ENCODE measurements at regions not wholly inside any gene's neighbourhood (a gene's known extent, or its start where the extent isn't known, plus 50 kb on each side); places are given as distances from the start of the nearest gene placed in this dataset.
A peak's percentile ranks its signal among the peaks of the same experiment; 100 is the strongest.

DNA sequence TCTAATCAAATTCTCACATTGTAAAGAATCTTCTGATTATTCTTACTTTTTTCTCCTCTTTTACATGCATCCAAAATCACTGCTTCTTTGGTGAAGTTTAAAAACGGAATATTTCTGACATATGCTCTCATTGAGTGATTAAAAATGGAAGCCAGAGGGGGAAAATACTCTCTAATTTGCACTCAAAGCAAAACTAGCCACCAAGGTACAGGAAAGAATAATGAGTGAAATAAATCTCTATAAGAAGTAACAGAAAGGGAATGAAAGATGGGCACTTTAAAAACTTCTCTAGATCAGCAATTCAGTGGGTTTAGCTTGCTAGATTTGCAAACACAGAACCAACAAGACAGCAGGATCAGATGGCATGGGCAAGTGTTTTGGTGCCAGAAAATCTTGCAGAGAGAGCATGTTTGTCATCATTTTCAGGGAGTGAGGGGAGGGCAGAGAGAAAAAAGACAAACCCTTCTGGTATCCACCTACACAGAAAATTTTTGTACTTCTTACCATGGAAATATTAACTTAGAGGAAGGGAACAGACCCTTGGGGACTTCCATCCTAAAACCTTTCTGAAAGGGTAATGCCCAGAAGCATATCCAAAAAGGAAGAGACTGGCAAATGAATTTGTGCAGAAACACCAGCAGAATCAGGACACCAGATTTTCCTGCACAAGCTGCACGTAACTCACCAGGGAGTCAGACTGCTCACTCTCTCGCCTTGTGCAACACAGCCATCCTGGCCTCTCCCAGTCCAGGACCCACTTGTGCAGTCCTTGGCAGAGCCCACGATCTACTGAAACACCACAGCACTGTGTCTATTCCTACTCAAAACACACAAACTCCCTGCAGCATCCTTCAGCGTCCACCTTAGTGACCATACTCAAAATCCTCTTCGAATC, 270.2 kb upstream of the PRDM1 start:
- no peak for DNase-seq (ENCODE audit: low spot score)

DNA sequence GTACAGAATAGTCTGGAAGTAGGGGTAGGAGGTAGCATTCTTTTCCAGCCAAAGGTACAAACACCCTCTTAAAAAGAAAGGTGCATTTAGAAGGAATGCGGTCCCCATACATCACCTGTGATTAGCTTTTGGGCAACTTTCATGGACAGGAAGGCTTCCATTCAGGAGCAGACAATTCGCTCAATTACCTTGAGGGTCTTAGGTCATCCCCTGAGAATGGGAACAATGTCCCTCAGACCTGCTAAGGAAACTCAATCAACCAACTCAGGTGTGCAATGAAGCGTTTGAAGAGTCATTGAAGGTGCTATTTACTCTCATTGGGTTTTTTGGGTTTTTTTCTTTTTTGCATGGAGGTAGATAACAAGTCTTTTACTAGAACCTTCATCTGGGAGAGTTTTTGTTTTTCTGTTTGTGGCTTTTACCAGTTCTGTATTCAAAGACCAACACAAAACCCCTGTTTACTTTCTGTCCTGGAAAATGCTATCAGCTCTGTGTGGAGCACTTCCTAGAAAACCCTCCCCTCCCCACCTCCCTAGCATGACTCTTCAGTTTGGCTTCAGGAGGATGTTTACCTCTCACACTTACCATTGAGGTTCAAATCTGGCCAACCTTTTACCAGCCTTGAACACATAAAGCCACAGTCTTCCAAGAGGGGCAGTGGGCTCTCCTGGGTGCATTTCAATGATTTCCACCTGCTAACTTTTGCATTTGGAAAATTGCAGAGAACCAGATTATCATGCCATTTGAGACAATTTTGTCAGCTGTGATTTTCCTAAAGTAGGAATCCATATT, 271.2 kb upstream of the PRDM1 start:
- no peak for DNase-seq (ENCODE audit: low spot score)

- no peak for DNase-seq (ENCODE audit: low spot score)
Observed at GRCh38 chr6:105810922-105811482, 275.1 kb upstream of the PRDM1 start.

GRCh38 chr6:105810105-105810921, 275.8 kb upstream of the PRDM1 start:
- no peak for DNase-seq (ENCODE audit: low spot score)

- DNase-seq (ENCODE audit: low spot score) = no peak
Observed at GRCh38 chr6:105808571-105808970, 277.6 kb upstream of the PRDM1 start.

- no peak for DNase-seq (ENCODE audit: low spot score)
Observed at GRCh38 chr6:105807905-105808304, 278.2 kb upstream of the PRDM1 start.

DNA sequence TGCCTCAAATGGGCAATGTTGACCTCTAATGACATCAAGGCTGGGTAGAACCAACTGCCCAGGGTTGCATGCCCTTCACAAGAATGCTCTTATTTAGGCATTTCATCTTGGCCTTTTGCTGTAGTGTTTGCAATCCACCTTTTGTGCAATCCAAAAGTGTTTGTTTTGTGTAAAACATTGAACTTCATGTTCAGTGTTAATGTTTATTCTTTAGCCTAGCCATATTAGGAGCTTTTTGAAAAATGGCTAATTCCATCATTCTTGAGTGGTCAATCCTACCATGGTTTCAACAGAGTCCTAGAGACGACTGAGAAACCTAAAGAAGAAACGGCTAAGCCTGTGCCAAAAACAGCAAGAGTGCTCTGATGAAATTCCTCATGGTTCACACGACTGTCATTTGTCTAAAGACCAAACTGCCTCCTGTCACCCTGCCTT, 279.6 kb upstream of the PRDM1 start:
- no peak for DNase-seq (ENCODE audit: low spot score)

DNA sequence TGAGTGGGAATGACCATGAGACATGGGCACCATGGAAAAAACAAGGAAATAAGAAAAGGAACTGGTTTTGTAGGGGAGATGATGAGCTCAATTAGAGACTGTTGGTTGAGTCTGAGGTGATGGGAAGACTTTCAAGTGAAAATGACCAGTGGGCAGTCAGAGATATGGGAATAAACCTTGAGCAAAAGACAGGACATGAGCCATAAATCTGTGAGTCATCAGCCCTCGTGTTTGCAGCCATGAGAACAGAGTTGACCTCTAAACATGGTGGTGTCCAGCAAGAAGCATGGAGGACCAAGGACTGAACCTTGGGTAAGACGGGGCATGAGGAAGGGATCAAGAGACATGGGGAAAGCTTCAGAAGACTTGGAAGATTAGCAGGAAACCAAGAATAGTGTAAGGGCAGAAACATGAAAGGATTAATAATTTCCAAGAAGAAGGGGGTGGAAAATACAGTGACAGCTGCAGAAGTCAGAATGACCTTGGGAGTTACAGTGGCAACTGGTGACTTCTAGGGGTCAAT, 280.6 kb upstream of the PRDM1 start:
- no peak for DNase-seq (ENCODE audit: low spot score)

DNA sequence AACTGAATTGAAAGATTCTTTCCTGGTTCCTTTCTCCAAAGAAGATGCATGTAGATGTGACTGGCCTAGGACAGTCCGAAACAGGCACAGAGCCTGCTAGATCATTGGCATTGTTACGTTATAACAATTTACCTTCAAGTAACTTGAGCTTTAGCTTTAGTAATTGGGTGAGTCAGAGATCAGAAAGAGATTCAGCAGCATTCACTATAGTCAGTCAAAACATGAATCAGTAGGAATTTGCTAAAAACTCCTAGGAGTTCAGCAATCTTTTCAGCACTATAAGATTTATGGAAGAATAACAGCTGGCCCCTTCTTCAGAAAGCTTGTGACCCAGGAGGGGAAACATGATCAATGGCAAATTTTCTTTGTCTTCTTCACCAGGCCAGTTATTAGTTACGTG, 281.7 kb upstream of the PRDM1 start:
- no peak for DNase-seq (ENCODE audit: low spot score)

DNA sequence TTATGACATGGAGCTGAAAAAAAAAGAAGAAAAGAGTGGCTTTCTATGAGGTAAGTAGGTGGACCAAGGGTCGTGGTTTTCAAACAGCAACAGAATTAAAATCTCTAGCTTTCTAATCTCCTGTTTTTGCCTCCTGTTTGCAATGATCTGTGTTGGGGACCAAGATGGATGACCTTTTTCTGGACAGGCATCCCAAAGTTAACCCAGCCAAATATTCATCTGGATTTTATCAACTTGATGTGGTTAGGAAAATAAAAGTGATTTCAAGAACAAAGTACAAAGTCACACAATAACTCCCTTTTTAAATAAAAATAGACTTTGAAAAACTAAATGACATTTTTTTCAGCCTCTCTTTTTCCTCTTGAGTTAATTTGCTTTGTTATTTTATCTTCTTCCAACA, 282.1 kb upstream of the PRDM1 start:
- DNase-seq (ENCODE audit: low spot score) = no peak

DNA sequence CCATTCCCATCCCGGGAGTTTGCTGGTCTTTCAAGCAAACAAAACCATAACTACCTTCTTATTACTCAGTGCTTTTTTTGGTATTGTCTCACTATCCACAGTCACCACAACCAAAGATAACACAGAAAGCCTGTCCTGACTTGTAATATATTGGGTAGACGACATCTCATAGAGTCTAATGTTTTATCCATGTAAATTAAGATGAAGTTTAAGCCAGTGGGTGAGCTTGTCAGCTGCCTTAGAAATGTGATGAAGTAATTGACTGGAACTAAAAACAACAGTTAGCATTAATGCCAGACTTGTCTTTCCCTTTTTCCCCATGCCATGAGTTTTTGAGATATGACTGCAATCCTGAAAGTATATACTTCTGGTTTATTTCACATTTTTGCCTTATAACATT, 282.7 kb upstream of the PRDM1 start:
- no peak for DNase-seq (ENCODE audit: low spot score)

DNA sequence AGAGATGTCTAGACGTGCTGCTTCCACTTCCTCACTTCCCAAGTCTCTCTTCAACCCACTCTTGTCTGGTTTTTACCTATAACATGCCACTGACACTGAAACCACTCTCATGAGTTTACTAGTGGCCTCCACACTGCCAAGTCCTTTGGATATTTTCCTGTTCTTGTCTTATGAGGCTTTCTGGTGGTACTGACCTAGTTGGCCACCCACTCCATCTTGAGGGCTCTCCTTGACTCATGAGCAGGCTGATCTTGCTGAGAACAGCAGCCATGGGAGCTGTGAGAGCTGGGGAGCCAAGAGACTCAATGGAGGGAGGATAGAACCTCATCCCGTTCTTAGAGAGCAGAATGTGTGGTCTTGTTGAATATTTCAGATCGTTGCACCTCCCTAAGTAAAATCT, 283.4 kb upstream of the PRDM1 start:
- no peak for DNase-seq (ENCODE audit: low spot score)

DNA sequence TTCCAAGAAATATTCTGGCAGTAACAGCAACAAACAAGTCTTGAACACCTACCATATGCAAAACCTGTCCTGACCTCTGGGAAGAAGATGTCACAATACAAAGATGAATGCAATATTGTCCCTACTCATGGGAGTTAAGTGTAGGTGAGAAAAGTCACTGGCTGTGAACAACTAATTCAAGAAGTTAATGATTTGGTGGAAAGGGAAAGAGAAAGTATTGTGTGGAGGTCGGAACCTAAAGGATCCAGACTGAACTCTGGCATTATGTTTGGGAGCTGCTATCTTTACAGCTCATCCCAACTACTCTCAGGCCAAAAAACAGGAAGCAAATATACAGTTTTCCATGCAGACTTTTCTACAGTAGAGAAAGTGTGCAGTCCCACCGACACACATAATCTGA, 285.3 kb upstream of the PRDM1 start:
- DNase-seq (ENCODE audit: low spot score) = no peak

- DNase-seq (ENCODE audit: low spot score) = no peak
Observed at GRCh38 chr6:105800398-105800797, 285.7 kb upstream of the PRDM1 start.

DNA sequence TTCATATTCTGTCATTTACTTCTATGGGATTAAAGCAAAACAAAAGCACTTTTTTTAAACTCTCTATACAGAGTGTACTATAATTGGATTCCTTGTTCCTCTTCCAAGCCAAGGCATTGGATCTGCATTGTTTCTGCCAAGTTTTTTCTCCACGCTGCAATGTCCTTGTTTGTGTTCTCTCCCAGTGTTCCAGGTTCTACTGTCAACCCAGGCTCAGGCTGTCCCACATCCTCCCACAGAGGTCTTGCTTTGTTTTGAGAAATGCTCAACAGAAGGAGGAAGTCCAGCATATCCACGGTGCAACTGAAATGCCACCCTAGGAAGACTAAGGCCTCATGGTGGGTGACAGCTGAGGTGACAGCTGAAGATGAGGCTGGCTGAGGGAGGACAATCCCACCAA, 287.1 kb upstream of the PRDM1 start:
- DNase-seq (ENCODE audit: low spot score) = no peak

- DNase-seq (ENCODE audit: low spot score) = no peak
Observed at GRCh38 chr6:105797983-105798453, 288.1 kb upstream of the PRDM1 start.

GRCh38 chr6:105797286-105797979, 288.7 kb upstream of the PRDM1 start:
- DNase-seq (ENCODE audit: low spot score) = no peak

DNA sequence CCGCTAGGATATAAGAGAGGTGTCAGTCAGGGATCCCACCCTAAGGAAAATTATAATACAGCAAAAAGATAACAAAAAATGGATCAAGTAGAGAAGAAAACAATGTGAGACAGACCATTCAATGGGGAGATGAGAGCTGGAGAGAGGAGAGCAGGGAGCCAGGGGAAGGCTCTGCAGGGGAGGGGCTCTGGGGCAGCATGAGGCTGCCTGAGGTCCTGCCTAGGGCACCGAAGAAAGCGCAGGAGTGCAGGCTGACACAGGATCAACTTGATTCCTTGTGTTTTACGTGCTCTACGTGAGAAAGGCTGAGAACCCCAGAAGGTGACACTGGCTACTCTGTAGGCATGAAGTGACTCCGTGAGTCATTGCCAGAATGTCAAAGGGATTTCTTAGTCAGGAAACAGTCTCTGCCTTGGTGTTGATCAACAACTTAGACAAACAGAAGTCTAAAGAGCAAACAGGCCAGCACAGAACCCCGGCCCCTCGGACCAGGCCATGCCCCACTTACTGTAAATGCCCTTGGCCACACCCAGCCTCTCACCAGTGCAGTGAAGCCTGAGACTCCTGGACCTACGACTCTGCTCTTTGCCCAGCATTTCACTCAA, 290.1 kb upstream of the PRDM1 start:
- DNase-seq (ENCODE audit: low spot score) = peak; percentile 30

DNA sequence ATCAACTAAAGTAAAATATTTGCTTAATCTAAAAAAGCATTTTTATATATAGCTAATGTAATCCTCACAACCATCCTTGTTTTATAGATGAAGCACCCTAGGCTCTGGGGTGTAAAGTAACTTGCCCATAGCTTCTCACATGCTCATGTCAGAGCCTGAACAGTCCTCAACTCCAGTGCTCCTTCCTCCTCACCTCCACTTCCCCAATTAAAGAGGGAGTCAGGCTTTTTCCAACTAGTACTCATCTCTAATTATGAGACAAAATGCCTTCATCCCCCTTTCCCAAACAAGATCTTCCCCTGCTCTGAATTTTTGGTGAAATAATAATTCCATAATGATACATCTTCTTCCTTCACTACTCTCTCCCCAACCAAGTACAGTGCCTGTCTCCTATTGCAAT, 290.8 kb upstream of the PRDM1 start:
- no peak for DNase-seq (ENCODE audit: low spot score)

DNA sequence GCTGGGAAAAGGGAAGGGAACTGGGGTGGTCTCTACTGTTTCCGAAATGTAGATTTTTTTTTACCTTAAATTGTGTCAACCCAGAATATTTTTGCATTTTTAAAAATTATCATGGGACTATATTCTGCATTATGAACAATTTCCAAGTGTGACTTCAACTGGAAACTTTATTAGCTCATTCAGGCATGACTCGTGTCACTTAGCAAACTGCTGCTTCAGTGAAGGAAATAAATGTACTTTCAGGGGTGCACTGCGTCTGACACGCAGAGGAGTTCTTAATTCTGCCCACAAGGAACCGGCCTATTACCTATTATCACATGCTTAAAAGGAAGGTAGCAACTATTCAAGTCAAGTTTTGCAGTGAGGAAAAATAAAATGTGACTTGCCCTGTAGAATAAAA, 291.3 kb upstream of the PRDM1 start:
- DNase-seq (ENCODE audit: low spot score) = no peak

GRCh38 chr6:105794239-105794638, 291.9 kb upstream of the PRDM1 start:
- DNase-seq (ENCODE audit: low spot score) = peak; percentile 70
